Gastroesophageal sphincter (tissue), 3 donors: ENCODE measurements at regions not wholly inside any gene's neighbourhood (a gene's known extent, or its start where the extent isn't known, plus 50 kb on each side); places are given as distances from the start of the nearest gene placed in this dataset.

Experiments used
- CTCF ChIP-seq, 4 experiments: fragments of 200-600 bp in 2 of 4; fragments of 450-650 bp in 2 of 4; sonication (generic) in 1 of 4; IDR thresholded peaks; one replicate each; pipeline ENCODE4 v1.5.1; 2017 to 2019; ENCODE audit warnings: antibody characterized with exemption in 4 of 4, mild to moderate bottlenecking in 2 of 4, moderate library complexity in 2 of 4
- EP300 ChIP-seq: sonication (generic); formaldehyde crosslinking; IDR thresholded peaks from one replicate; pipeline ENCODE4 v1.6.1; 2017; ENCODE audit warnings: antibody characterized with exemption, mild to moderate bottlenecking
- POLR2A ChIP-seq, 2 donors: fragments of 450-650 bp; IDR thresholded peaks; one replicate each; pipeline ENCODE4 v1.6.1; 2017; ENCODE audit warnings: antibody characterized with exemption in 2 of 2, mild to moderate bottlenecking in 2 of 2, moderate library complexity in 1 of 2
- POLR2AphosphoS5 ChIP-seq: sonication (generic); formaldehyde crosslinking; IDR thresholded peaks from one replicate; pipeline ENCODE4 v1.6.1; 2017; ENCODE audit warnings: antibody characterized with exemption

DNA sequence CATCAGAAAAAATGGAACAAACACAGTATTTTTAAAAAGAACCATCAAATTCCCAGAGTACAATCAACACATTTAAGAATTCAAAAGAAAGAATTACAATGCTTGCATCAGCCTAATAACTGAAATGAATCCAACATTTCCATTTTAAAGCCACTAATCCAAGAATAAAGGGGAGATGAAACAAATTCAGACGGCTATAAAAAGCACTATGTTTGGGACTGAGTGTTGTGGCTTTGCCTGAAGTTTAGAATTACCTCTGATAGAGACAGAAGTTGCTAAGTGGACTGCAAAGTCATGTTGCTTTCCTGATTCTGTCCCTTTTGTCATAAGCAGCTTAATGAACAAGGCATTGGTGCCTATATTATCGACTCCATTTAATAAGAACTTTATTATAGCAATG is 135.4 kb upstream of the RGMB start:
- TF ChIP-seq CTCF (IDR thresholded peaks at IDR 0.05) = no peak
- TF ChIP-seq POLR2AphosphoS5 = no peak
- TF ChIP-seq POLR2A (IDR thresholded peaks at IDR 0.05) = no peak
- TF ChIP-seq EP300 = no peak
